Ascending aorta (tissue), 2 donors: ENCODE measurements at regions not wholly inside any gene's neighbourhood (a gene's known extent, or its start where the extent isn't known, plus 50 kb on each side); places are given as distances from the start of the nearest gene placed in this dataset.
A peak's percentile ranks its signal among the peaks of the same experiment; 100 is the strongest.

Source experiments
- DNase-seq, 2 donors: peaks; one replicate each; pipeline ENCODE4 v3.0.0-alpha.2; 2019; ENCODE audit warnings: low spot score in 2 of 2
- H3K27ac ChIP-seq, 2 donors: fragments of 200-600 bp; sonication (generic); one replicate each; pipeline ENCODE4 v1.5.1; 2016 to 2017; ENCODE audit warnings: mild to moderate bottlenecking in 1 of 2
- H3K27me3 ChIP-seq: fragments of 200-600 bp; sonication (generic); one replicate; pipeline ENCODE4 v1.5.1; 2017
- H3K36me3 ChIP-seq, 2 donors: fragments of 200-600 bp; sonication (generic); one replicate each; pipeline ENCODE4 v1.5.1; 2016
- H3K4me1 ChIP-seq, 2 donors: fragments of 200-600 bp; sonication (generic); one replicate each; pipeline ENCODE4 v1.5.1; 2016 to 2017; ENCODE audit warnings: mild to moderate bottlenecking in 1 of 2
- H3K4me3 ChIP-seq, 2 donors: fragments of 200-600 bp; sonication (generic); one replicate each; pipeline ENCODE4 v1.5.1; 2016 to 2017; ENCODE audit warnings: mild to moderate bottlenecking in 1 of 2
- H3K9me3 ChIP-seq, 2 donors: fragments of 200-600 bp; sonication (generic); one replicate each; pipeline ENCODE4 v1.5.1; 2016
- CTCF ChIP-seq, 3 experiments: fragments of 200-600 bp in 2 of 3; fragments of 450-650 bp in 1 of 3; sonication (generic) in 2 of 3; IDR thresholded peaks; one replicate each; pipeline ENCODE4 v1.5.1; 2016 to 2019; ENCODE audit warnings: antibody characterized with exemption in 3 of 3, mild to moderate bottlenecking in 1 of 3, moderate library complexity in 1 of 3
- intact Hi-C: fragments of 100-400 bp; cut with DNase I; formaldehyde crosslinking; loops from one replicate; pipeline ENCODE4 v1.15.1; 2023

DNA sequence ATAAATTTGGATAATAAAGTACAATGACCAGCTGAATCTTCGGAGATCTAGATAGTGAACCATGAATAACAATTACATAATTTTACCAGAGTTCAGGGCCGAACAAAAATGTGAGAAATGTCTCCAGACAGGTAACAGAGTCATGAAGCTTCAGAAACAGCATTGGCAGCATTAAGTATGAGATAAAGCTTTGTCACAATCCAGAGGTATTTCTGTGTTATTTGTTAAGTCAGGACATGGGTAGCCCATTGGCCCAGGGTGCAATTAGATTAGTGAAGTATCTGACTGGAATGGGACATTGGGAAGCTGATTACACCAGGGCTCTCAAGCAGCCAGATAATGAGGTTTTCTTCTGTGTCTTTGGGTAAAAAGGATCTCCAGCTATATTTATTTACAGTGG lies 184.2 kb upstream of the PPP1R3A start:
- H3K4me1 ChIP-seq: peaks cover 0 to 11% of the 10 kb centered on the region in 2 donors
- no peak for TF ChIP-seq CTCF (IDR thresholded peaks at IDR 0.05)
- no peak for DNase-seq
- H3K27ac ChIP-seq: peak overlapping the region in 1 of 2 donors; percentile 26
- H3K36me3 ChIP-seq: no peaks in the 10 kb centered on the region
- H3K4me3 ChIP-seq: no peak overlapping the region
- intact Hi-C loops: no loop called here
- no peaks in the 10 kb centered on the region for H3K9me3 ChIP-seq
- no peaks in the 10 kb centered on the region for H3K27me3 ChIP-seq

DNA sequence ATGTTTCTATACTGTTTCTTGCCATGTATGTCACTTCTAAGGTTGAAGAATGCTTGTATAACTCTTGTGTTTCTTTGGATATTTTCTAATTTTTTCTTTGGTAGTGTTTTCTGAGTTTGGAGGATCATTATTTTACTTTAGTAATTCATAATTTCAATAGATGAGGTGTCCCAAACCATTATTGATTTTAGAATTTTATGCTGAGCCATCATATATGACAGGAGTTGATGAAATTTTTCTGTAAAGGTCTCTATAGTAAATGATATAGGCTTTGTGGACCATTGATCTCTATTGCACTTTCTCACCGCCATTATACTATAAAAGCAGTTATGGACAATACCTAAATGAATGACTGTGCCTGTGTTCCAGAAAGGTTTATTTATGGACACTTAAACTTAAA lies 183.3 kb upstream of the PPP1R3A start:
- intact Hi-C loops: no loop called here
- TF ChIP-seq CTCF (IDR thresholded peaks at IDR 0.05): no peak
- H3K27me3 ChIP-seq: no peaks in the 10 kb centered on the region
- H3K9me3 ChIP-seq: no peaks in the 10 kb centered on the region
- H3K27ac ChIP-seq: no peak overlapping the region
- no peaks in the 10 kb centered on the region for H3K36me3 ChIP-seq
- H3K4me3 ChIP-seq: no peak overlapping the region
- H3K4me1 ChIP-seq: peaks cover 0 to 11% of the 10 kb centered on the region in 2 donors
- DNase-seq: no peak

DNA sequence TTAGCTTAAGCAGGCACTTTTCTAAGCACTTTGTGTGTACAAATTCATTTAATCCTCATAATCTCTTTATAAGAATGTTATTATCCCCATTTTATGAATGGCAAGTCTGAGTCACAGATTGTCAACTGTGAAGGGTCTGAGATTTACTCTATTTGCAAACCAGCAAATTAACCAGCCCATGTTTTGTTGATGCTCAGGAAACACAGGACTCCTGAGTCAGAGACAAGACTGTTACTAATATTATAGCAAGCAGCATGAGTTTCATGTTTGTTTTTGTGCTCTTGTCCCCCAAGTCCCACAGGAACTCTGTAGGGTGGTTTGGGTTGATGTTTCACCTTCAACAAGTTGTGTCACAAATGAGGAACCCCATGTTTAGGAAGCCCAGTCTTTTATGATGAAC lies 182.0 kb upstream of the PPP1R3A start:
- DNase-seq: no peak
- Histone ChIP-seq H3K27me3 (no peaks in the 10 kb centered on the region), H3K27ac (peak overlapping the region in 1 of 2 donors; percentile 26), H3K4me1 (peaks cover 0 to 11% of the 10 kb centered on the region in 2 donors), H3K9me3 (no peaks in the 10 kb centered on the region), H3K36me3 (no peaks in the 10 kb centered on the region), H3K4me3 (no peak overlapping the region)
- intact Hi-C loops: no loop called here
- no peak for TF ChIP-seq CTCF (IDR thresholded peaks at IDR 0.05)

GRCh38 chr7:114099337-114099736 lies 180.5 kb upstream of the PPP1R3A start:
- H3K9me3 ChIP-seq: no peaks in the 10 kb centered on the region
- no peak for TF ChIP-seq CTCF (IDR thresholded peaks at IDR 0.05)
- H3K4me1 ChIP-seq: peaks cover 0 to 11% of the 10 kb centered on the region in 2 donors
- no peaks in the 10 kb centered on the region for H3K36me3 ChIP-seq
- no peak overlapping the region for H3K27ac ChIP-seq
- no peak for DNase-seq
- no peak overlapping the region for H3K4me3 ChIP-seq
- H3K27me3 ChIP-seq: no peaks in the 10 kb centered on the region
- intact Hi-C loops: no loop called here

- no peak for TF ChIP-seq CTCF (IDR thresholded peaks at IDR 0.05)
Observed at GRCh38 chr7:114095885-114096284, 177.1 kb upstream of the PPP1R3A start.

GRCh38 chr7:114088470-114088940 lies 169.7 kb upstream of the PPP1R3A start:
- H3K36me3 ChIP-seq: no peaks in the 10 kb centered on the region
- intact Hi-C loops: loop anchor here (5.0 to 10.0 kb wide), 4 partner anchors 129 to 1634 kb away; partner anchors contain the start of genes IFRD1 and MDFIC
- H3K27me3 ChIP-seq: no peaks in the 10 kb centered on the region
- peak overlapping the region; percentile 84 to 89 for H3K4me3 ChIP-seq
- peak overlapping the region; percentile 91 to 98 for H3K27ac ChIP-seq
- H3K9me3 ChIP-seq: no peaks in the 10 kb centered on the region
- DNase-seq: no peak
- H3K4me1 ChIP-seq: peaks cover 0 to 4% of the 10 kb centered on the region in 2 donors
- TF ChIP-seq CTCF (IDR thresholded peaks at IDR 0.05): no peak

More at GRCh38 chr7:114095885-114096284, 177.1 kb upstream of the PPP1R3A start:
- Histone ChIP-seq H3K4me1 (peaks cover 0 to 3% of the 10 kb centered on the region in 2 donors), H3K4me3 (no peak overlapping the region), H3K36me3 (no peaks in the 10 kb centered on the region), H3K27me3 (no peaks in the 10 kb centered on the region), H3K27ac (no peak overlapping the region), H3K9me3 (no peaks in the 10 kb centered on the region)
- intact Hi-C loops: no loop called here
- DNase-seq: no peak
